ENCODE measurements at regions not wholly inside any gene's neighbourhood (a gene's known extent, or its start where the extent isn't known, plus 50 kb on each side); places are given as distances from the start of the nearest gene placed in this dataset.

DNA sequence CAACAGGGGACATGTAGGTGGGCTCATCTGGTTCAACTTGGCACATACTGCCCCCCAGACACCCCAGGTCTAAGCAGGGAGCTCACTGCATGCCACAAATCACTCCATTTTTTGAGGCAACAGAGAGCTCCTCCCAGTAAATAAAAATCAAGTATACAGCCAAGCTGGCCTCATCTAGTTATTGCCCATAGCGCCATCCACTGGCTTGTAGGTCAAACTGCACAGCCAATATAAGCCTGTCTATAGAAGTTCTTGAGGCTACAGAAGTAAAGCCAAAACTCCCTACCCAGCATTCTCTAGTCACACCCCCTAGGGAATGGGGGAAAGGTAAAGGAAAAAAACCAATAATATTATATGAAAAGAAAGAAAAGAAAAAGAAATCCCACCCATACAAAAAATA, 453.7 kb downstream of the ZNF385D start:
- H3K4me3 ChIP-seq (ENCODE audit: low read depth, low read length) = no peak overlapping the region
- TF ChIP-seq, protein P1, sequence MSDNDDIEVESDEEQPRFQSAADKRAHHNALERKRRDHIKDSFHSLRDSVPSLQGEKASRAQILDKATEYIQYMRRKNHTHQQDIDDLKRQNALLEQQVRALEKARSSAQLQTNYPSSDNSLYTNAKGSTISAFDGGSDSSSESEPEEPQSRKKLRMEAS (IDR thresholded peaks at IDR 0.05; ENCODE audit: low read depth, low read length) = no peak
- TF ChIP-seq MYC (IDR thresholded peaks at IDR 0.05; ENCODE audit: low read depth, low read length) (no peak), POLR2A (IDR thresholded peaks at IDR 0.05; ENCODE audit: extremely low read depth, insufficient read length) (no peak)
- TF ChIP-seq, protein P2, sequence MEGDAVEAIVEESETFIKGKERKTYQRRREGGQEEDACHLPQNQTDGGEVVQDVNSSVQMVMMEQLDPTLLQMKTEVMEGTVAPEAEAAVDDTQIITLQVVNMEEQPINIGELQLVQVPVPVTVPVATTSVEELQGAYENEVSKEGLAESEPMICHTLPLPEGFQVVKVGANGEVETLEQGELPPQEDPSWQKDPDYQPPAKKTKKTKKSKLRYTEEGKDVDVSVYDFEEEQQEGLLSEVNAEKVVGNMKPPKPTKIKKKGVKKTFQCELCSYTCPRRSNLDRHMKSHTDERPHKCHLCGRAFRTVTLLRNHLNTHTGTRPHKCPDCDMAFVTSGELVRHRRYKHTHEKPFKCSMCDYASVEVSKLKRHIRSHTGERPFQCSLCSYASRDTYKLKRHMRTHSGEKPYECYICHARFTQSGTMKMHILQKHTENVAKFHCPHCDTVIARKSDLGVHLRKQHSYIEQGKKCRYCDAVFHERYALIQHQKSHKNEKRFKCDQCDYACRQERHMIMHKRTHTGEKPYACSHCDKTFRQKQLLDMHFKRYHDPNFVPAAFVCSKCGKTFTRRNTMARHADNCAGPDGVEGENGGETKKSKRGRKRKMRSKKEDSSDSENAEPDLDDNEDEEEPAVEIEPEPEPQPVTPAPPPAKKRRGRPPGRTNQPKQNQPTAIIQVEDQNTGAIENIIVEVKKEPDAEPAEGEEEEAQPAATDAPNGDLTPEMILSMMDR (IDR thresholded peaks at IDR 0.05; ENCODE audit: low read depth, low read length) = no peak
- no peak for DNase-seq (ENCODE audit: low read depth)

DNA sequence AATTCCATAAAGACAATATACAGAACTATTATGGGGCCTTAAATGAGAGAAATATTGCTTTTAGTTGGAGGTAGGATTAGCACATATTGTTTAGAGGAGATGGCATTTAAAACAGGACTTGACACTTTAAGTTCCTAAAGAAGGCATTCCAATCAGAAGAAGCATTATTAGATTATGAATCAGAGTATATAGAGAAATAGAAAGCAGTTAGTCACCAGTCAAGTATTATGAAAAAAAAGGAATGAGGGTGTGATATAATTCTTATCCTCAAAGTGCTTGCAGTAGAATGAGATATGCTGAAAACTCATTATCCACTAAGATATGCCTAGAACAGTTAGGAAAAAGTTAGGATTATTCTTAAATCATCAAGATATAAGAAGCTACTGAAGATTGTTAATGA, 456.2 kb downstream of the ZNF385D start:
- TF ChIP-seq, protein P1 (IDR thresholded peaks at IDR 0.05; ENCODE audit: low read depth, low read length) = no peak
- TF ChIP-seq, protein P2 (IDR thresholded peaks at IDR 0.05; ENCODE audit: low read depth, low read length) = no peak
- TF ChIP-seq MYC (IDR thresholded peaks at IDR 0.05; ENCODE audit: low read depth, low read length) (no peak), POLR2A (IDR thresholded peaks at IDR 0.05; ENCODE audit: extremely low read depth, insufficient read length) (no peak)
- no peak overlapping the region for H3K4me3 ChIP-seq (ENCODE audit: low read depth, low read length)
- DNase-seq (ENCODE audit: low read depth) = no peak

DNA sequence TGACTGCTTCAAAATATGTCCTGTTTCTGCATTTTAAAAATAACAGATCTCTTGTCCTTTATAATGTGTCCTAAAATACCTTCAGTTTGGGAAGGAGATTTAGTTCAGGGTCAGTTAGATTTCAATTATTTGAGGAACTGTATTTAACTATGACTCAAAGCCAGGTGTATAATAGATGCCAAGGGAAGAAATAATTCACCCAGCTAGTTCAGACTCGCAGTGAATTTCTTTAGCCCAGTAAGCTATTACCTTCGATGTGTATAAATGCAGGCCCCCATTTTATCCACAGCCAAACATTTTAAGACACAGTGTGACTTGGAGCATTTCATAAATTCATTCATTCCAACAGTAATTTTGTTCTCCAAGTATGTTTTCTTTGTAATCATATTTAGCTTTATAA, 458.0 kb downstream of the ZNF385D start:
- TF ChIP-seq POLR2A (IDR thresholded peaks at IDR 0.05; ENCODE audit: extremely low read depth, insufficient read length) (no peak), MYC (IDR thresholded peaks at IDR 0.05; ENCODE audit: low read depth, low read length) (no peak)
- TF ChIP-seq, protein P2 (IDR thresholded peaks at IDR 0.05; ENCODE audit: low read depth, low read length) = no peak
- TF ChIP-seq, protein P1 (IDR thresholded peaks at IDR 0.05; ENCODE audit: low read depth, low read length) = no peak
- H3K4me3 ChIP-seq (ENCODE audit: low read depth, low read length) = no peak overlapping the region
- DNase-seq (ENCODE audit: low read depth) = no peak

DNA sequence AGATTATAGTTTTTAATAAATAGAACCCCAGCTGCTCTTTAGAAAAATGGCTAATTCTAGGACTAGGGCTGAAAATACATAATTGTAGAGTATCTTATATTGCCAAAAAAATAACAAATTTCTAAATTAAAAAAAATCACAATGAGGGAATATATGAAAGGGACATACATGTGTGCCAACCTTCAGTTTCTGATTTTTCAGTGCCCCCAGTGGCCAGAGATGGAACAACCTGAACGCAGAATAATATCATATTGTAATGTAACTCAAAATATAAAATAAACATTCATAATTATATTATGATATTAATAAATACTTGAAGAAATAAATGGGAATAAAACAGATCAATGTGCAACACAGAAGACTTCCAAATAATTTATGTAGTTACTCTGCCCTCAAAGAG, 460.5 kb downstream of the ZNF385D start:
- no peak for DNase-seq (ENCODE audit: low read depth)
- H3K4me3 ChIP-seq (ENCODE audit: low read depth, low read length) = no peak overlapping the region
- TF ChIP-seq, protein P2 (IDR thresholded peaks at IDR 0.05; ENCODE audit: low read depth, low read length) = peak; percentile 49
- TF ChIP-seq, protein P1 (IDR thresholded peaks at IDR 0.05; ENCODE audit: low read depth, low read length) = no peak
- TF ChIP-seq MYC (IDR thresholded peaks at IDR 0.05; ENCODE audit: low read depth, low read length) (no peak), POLR2A (IDR thresholded peaks at IDR 0.05; ENCODE audit: extremely low read depth, insufficient read length) (no peak)

DNA sequence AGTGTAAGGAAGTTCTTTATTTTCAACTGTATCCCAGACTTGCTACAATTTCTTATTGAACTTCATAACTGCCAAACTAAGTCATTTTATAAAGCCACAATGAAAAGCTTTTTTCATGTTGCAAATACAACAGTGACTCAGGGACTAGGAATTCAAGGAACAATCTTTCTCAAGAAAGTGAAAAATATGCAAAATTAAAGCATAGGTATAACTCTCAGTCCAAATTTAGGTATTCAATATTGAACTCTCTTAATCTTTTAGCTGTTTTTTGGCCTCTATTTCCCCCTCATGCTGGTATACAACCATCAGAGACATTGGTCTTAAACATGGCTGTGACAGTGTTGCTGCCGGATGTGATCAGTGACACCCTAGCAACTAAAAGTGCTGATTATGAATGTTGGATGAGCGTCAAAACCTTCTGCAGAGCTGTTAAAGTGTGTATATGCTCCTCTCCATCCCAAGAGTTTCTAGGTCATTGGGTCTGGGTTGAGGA, 476.9 kb downstream of the ZNF385D start:
- TF ChIP-seq POLR2A (IDR thresholded peaks at IDR 0.05; ENCODE audit: extremely low read depth, insufficient read length) (no peak), MYC (IDR thresholded peaks at IDR 0.05; ENCODE audit: low read depth, low read length) (no peak)
- TF ChIP-seq, protein P2 (IDR thresholded peaks at IDR 0.05; ENCODE audit: low read depth, low read length) = no peak
- TF ChIP-seq, protein P1 (IDR thresholded peaks at IDR 0.05; ENCODE audit: low read depth, low read length) = no peak
- no peak for DNase-seq (ENCODE audit: low read depth)
- H3K4me3 ChIP-seq (ENCODE audit: low read depth, low read length) = no peak overlapping the region

Measured in NB4 (cell line).